Ascending aorta (tissue), 2 donors: ENCODE measurements at regions not wholly inside any gene's neighbourhood (a gene's known extent, or its start where the extent isn't known, plus 50 kb on each side); places are given as distances from the start of the nearest gene placed in this dataset.
"Not testable (repeated sequence)": the region's sequence is repeated elsewhere in the genome, so short reads cannot be mapped to it uniquely, and the experiment has no call there.

ENCODE experiments used
- DNase-seq, 2 donors: peaks; one replicate each; pipeline ENCODE4 v3.0.0-alpha.2; 2019; ENCODE audit warnings: low spot score in 2 of 2
- H3K27ac ChIP-seq, 2 donors: fragments of 200-600 bp; sonication (generic); one replicate each; pipeline ENCODE4 v1.5.1; 2016 to 2017; ENCODE audit warnings: mild to moderate bottlenecking in 1 of 2
- H3K27me3 ChIP-seq: fragments of 200-600 bp; sonication (generic); one replicate; pipeline ENCODE4 v1.5.1; 2017
- H3K36me3 ChIP-seq, 2 donors: fragments of 200-600 bp; sonication (generic); one replicate each; pipeline ENCODE4 v1.5.1; 2016
- H3K4me1 ChIP-seq, 2 donors: fragments of 200-600 bp; sonication (generic); one replicate each; pipeline ENCODE4 v1.5.1; 2016 to 2017; ENCODE audit warnings: mild to moderate bottlenecking in 1 of 2
- H3K4me3 ChIP-seq, 2 donors: fragments of 200-600 bp; sonication (generic); one replicate each; pipeline ENCODE4 v1.5.1; 2016 to 2017; ENCODE audit warnings: mild to moderate bottlenecking in 1 of 2
- H3K9me3 ChIP-seq, 2 donors: fragments of 200-600 bp; sonication (generic); one replicate each; pipeline ENCODE4 v1.5.1; 2016
- intact Hi-C: fragments of 100-400 bp; cut with DNase I; formaldehyde crosslinking; loops from one replicate; pipeline ENCODE4 v1.15.1; 2023
- TF ChIP-seq, protein P1 (sequence below), 3 experiments: fragments of 200-600 bp in 2 of 3; fragments of 450-650 bp in 1 of 3; sonication (generic) in 2 of 3; IDR thresholded peaks; one replicate each; pipeline ENCODE4 v1.5.1; 2016 to 2019; ENCODE audit warnings: antibody characterized with exemption in 3 of 3, mild to moderate bottlenecking in 1 of 3, moderate library complexity in 1 of 3

DNA sequence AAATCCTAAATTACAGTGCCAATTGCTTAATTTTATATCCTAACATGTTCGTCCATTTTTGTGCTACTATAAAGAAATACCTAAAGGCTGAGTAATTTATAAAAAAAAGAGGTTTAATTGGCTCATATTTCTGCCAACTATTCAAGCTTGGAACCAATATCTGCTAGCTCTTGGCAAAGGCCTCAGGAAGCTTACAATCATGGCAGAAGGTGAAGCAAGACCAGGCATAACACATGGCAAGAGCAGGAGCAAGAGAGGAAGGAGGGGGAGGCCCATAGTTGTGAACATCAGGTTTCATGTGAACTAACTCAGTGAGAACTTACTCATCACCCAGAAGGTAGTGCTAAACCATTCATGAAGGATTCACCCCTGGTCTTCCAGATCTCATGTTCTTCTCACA is 494.3 kb downstream of the CCER1 start:
- Histone ChIP-seq H3K36me3 (no peaks in the 10 kb centered on the region), H3K27ac (no peak overlapping the region), H3K4me3 (no peak overlapping the region), H3K9me3 (no peaks in the 10 kb centered on the region), H3K27me3 (no peaks in the 10 kb centered on the region), H3K4me1 (no peaks in the 10 kb centered on the region)
- TF ChIP-seq, protein P1, sequence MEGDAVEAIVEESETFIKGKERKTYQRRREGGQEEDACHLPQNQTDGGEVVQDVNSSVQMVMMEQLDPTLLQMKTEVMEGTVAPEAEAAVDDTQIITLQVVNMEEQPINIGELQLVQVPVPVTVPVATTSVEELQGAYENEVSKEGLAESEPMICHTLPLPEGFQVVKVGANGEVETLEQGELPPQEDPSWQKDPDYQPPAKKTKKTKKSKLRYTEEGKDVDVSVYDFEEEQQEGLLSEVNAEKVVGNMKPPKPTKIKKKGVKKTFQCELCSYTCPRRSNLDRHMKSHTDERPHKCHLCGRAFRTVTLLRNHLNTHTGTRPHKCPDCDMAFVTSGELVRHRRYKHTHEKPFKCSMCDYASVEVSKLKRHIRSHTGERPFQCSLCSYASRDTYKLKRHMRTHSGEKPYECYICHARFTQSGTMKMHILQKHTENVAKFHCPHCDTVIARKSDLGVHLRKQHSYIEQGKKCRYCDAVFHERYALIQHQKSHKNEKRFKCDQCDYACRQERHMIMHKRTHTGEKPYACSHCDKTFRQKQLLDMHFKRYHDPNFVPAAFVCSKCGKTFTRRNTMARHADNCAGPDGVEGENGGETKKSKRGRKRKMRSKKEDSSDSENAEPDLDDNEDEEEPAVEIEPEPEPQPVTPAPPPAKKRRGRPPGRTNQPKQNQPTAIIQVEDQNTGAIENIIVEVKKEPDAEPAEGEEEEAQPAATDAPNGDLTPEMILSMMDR (IDR thresholded peaks at IDR 0.05), result no peak
- DNase-seq, result no peak
- intact Hi-C loops, result no loop called here

DNA sequence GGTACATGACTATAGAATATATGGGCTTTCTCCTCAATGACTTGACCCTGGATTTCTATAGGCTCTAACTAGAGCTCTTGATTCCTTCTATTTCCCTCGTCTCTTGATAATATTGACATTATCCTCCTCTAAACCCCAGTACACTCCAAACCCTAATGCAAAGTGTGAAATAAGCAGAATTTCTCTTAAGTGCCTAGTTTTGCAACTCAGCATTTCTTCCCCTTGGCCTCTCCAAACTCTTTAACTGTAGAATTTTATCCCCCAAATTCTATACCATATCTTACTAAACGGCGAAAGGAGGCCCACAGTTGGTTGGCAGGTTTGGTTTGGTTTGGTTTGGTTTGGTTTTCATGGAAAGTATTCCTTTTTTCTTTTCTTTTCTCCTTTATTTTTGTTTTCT is 498.7 kb downstream of the CCER1 start:
- no peaks in the 10 kb centered on the region for H3K9me3 ChIP-seq
- no peak overlapping the region for H3K27ac ChIP-seq
- H3K4me3 ChIP-seq, result no peak overlapping the region
- H3K4me1 ChIP-seq, result no peaks in the 10 kb centered on the region
- intact Hi-C loops, result no loop called here
- H3K27me3 ChIP-seq, result no peaks in the 10 kb centered on the region
- DNase-seq, result no peak
- TF ChIP-seq, protein P1 (IDR thresholded peaks at IDR 0.05), result no peak
- H3K36me3 ChIP-seq, result no peaks in the 10 kb centered on the region

DNA sequence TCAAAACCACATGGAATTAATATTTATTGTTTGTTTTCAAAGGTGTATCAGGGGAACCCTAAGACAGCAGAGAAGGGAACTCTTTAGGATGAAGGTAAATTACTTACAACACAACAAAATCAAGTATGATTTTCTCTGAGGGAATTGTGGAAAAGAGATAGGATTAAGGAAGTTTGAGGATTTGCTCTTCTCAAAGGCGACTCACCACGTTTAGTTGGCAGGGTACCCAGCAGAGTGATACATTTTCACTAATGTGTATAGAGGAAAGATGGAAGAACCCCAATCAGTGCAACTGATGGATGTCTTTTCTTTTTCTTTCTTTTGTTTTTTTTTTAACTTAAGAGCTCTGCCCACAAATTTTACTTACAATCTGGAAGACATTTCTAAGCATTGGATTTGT is 499.2 kb downstream of the CCER1 start:
- no peak overlapping the region for H3K27ac ChIP-seq
- intact Hi-C loops, result no loop called here
- no peaks in the 10 kb centered on the region for H3K36me3 ChIP-seq
- H3K4me1 ChIP-seq, result no peaks in the 10 kb centered on the region
- no peaks in the 10 kb centered on the region for H3K27me3 ChIP-seq
- no peak for DNase-seq
- TF ChIP-seq, protein P1 (IDR thresholded peaks at IDR 0.05), result no peak
- H3K4me3 ChIP-seq, result no peak overlapping the region
- H3K9me3 ChIP-seq, result no peaks in the 10 kb centered on the region

DNA sequence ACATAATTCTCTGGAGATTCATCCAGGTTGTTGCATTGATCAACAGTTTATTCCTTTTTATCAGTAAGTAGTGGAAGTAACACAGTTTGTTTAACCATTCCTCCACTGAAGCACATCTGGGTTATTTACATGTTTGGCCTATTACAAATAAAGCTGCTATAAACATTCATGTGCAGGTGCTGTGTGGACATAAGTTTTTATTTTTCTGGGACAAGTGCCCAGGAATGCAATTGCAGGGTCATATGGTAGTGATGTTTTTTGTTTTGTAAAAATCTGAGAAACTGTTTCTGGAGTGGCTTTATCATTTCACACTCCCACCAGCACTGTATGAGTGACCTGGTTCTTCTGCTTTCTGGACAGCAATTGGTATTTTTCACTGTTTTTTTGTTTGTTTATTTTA is 505.4 kb downstream of the CCER1 start:
- intact Hi-C loops, result no loop called here
- H3K4me1 ChIP-seq, result no peaks in the 10 kb centered on the region
- no peaks in the 10 kb centered on the region for H3K36me3 ChIP-seq
- DNase-seq, result no peak
- no peaks in the 10 kb centered on the region for H3K9me3 ChIP-seq
- no peak overlapping the region for H3K4me3 ChIP-seq
- H3K27me3 ChIP-seq, result no peaks in the 10 kb centered on the region
- TF ChIP-seq, protein P1 (IDR thresholded peaks at IDR 0.05), result no peak
- no peak overlapping the region for H3K27ac ChIP-seq

DNA sequence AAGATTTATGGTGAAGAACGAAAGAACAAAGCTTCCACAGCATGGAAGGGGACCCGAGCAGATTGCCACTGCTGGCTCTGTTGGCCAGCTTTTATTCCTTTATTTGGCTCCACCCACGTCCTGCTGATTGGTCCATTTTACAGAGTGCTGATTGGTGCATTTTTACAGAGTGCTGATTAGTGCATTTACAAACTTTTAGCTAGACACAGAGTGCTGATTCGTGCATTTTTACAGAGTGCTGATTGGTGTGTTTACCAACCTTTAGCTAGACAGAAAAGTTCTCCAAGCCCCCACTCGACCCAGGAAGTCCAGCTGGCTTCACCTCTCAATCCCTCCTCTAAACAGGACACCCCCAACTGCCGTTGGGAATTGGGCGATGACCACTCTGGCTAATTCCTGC is 511.5 kb downstream of the CCER1 start:
- not testable (repeated sequence) for H3K4me3 ChIP-seq

DNA sequence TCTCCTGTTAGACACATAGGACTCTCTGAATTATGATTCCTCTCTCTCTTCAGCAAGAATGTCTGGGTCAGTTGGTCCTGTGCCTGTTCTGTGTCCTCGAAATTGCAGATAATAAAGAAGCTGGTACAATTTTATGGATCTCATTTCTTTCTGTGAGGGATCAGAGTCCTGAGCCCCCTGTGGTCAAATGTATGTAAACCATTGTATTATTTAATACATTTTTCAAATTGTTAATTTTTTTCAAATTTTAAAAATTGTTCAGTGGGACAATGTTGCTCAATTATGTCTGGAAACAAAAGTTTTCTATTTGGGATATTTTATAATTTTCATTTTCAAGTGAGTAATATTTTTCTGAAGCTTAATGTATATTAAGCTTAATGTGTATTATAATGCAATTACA is 513.5 kb downstream of the CCER1 start:
- H3K4me1 ChIP-seq, result no peaks in the 10 kb centered on the region
- TF ChIP-seq, protein P1 (IDR thresholded peaks at IDR 0.05), result no peak
- intact Hi-C loops, result no loop called here
- H3K27ac ChIP-seq, result no peak overlapping the region
- H3K36me3 ChIP-seq, result no peaks in the 10 kb centered on the region
- DNase-seq, result no peak
- peaks cover 0 to 6% of the 10 kb centered on the region in 2 donors for H3K9me3 ChIP-seq
- no peak overlapping the region for H3K4me3 ChIP-seq
- H3K27me3 ChIP-seq, result no peaks in the 10 kb centered on the region

More for the DNA sequence above, 511.5 kb downstream of the CCER1 start:
- DNase-seq, H3K4me1 ChIP-seq, H3K36me3 ChIP-seq, H3K27me3 ChIP-seq, H3K9me3 ChIP-seq, intact Hi-C loops, H3K27ac ChIP-seq: not testable (repeated sequence)
